ENCODE measurements at regions not wholly inside any gene's neighbourhood (a gene's known extent, or its start where the extent isn't known, plus 50 kb on each side); places are given as distances from the start of the nearest gene placed in this dataset.

- DNase-seq (ENCODE audit: low read depth, low spot score) = no peak
Observed at GRCh38 chr4:162640152-162640551, 476.4 kb upstream of the FSTL5 start.

DNA sequence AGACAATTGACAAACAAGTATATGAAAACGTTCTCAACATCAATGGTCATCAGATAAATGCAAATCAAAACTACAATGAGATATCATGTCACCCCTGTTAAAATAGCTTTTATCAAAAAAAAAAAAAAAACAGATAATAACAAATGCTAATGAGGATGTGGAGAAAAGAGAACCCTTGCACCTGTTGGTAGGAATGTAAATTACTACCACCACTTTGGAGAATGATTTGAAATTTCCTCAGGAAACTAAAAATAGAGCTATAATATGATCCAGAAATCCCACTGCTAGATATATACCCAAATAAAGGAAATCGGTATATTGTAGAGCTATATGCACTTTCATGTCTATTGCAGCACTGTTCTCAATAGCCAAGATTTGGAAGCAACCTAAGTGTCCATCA is 470.6 kb upstream of the FSTL5 start:
- DNase-seq (ENCODE audit: low read depth, low spot score) = no peak

DNA sequence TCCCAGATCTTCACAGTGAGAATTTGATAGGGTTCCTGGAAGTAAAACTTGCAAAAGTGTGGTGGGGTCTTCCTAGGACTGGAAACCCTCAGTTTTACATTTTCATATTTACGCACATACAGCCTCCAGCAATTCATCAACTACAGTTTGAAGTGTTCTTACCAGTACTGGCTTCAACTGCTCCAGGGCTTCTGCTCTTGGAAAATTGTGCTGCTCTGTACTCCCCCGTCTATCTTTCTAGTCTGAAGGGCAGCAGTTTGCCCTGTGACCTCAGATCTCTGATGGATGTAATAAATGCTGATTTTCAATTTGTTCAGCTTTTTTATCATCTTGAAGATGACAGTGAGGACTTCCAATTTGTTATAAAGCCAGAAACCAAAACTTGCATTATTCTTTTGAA is 458.9 kb upstream of the FSTL5 start:
- no peak for DNase-seq (ENCODE audit: low read depth, low spot score)

- DNase-seq (ENCODE audit: low read depth, low spot score) = no peak
Observed at GRCh38 chr4:162610116-162610515, 446.3 kb upstream of the FSTL5 start.

DNA sequence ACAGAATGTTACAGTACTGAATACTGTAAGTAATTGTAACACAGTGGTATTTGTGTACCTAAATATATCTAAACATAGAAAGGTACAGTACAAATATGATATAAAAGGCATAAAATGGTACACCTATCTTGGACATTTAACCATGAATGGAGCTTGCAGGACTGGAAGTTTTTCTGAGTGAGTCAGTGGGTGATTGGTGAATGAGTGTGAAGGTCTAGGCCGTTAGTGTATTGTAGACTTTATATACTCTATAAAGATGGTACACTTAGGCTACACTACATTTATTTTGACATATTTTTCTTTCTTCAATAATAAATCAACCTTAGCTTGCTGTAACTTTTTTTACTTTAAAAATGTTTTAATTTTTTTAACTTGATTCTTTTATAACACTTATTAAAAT is 422.5 kb upstream of the FSTL5 start:
- peak; percentile 1 for DNase-seq (ENCODE audit: low read depth, low spot score)

GRCh38 chr4:162582180-162582579 is 418.4 kb upstream of the FSTL5 start:
- DNase-seq (ENCODE audit: low read depth, low spot score) = no peak

- no peak for DNase-seq (ENCODE audit: low read depth, low spot score)
Observed at GRCh38 chr4:162565730-162566129, 401.9 kb upstream of the FSTL5 start.

DNA sequence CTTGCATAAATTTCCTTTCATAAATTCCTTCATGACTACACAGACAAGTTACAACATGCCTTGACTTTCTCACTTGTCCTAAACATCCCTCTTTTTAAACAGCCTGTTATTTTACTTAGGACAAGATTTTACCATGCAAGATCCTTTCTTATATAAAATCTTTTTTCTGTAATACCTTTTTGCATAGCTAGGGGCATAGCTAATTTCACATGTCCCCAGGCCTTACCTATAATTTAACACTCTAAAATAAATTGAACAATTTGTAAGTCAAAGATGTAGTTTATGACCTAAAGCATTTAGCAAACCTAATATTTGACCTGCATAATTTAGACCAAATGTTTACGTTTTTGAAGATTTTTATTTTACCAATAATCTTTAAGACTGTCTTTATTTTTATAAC is 396.3 kb upstream of the FSTL5 start:
- DNase-seq (ENCODE audit: low read depth, low spot score) = no peak

DNA sequence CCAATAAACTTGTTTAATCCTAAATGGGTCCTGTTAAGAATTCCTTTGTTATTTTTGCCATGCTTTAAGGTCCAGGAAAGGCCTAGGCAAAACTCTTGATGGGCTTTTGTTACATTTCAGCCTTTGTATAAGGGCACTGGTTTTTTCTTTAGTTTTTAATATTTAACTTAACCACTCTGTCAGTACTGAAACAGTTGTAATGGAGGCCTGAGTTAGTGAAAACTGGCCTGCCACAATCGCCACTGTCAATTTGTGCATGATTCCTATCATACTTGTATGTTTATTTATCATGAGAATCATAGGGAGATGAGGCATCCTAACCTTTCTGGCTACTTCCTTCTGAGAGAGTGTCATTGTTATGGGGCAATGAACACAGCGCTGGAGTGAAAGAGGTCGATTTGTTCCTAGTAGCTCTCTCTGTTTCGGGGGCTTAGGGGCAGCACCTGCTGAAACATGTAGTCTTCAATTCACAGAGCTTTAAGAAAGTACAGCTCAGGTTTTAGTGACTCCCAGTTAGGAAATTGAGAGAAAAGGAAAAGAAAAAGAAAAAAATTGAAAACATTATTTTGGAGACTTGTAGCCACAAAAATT is 393.8 kb upstream of the FSTL5 start:
- no peak for DNase-seq (ENCODE audit: low read depth, low spot score)

DNA sequence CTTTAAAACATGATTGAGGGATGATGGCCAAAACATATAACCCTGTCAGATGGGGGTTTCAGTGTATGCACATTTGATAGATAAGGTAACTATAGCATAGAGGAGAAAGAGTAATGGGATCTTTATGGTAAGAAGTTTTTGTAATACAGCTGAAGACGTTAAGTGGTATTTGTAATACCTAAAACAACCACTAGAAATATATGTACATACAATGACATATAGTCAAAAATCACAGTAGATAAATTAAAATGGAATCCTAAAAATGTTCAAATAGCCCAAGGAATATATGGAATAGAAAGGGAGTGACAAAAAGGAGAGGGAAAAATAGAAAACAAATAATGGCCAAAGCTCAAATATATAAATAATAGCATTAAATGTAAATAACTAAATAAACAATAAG is 371.3 kb upstream of the FSTL5 start:
- DNase-seq (ENCODE audit: low read depth, low spot score) = no peak

- peak; percentile 58 for DNase-seq (ENCODE audit: low read depth, low spot score)
Observed at GRCh38 chr4:162523171-162523570, 359.4 kb upstream of the FSTL5 start.

DNA sequence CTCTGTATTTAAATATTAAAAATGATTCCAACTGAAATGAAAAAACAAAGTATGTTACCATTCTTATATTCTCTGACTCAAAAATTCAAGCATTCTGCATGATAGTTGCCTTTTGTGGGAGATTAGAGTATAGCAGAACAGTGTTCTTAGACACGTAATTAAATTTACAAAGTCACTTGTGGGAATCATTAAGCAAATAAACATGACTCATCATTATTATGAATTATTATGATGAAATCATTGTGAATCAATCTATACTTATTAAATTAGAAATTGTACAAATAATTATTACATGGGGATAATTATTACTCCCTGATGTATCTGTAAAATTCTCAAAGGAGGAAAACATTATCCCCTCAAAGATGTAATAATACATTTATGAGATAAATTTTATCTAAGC is 358.9 kb upstream of the FSTL5 start:
- DNase-seq (ENCODE audit: low read depth, low spot score) = no peak

GRCh38 chr4:162510937-162511336 is 347.1 kb upstream of the FSTL5 start:
- DNase-seq (ENCODE audit: low read depth, low spot score) = no peak

DNA sequence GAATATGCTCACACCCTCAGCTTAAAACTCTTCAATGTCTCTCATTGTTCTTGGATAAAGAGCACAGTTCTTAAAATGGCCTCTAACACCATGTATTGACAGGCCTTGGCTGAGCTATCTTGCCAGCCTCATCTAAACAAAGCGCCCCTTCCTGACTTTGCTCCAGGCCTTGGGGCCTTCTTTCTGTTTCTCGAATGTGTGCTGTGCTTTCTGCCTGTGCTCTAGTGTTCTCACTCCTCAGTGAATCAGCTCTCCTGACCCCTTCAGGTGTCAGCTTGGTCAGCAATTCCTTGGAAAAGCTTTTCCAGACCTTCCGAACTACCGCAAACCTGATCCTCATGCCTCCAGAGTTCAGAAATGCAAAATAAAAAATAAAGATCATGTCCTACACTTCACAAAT is 346.3 kb upstream of the FSTL5 start:
- no peak for DNase-seq (ENCODE audit: low read depth, low spot score)

GRCh38 chr4:162509333-162509732 is 345.5 kb upstream of the FSTL5 start:
- DNase-seq (ENCODE audit: low read depth, low spot score) = no peak

DNA sequence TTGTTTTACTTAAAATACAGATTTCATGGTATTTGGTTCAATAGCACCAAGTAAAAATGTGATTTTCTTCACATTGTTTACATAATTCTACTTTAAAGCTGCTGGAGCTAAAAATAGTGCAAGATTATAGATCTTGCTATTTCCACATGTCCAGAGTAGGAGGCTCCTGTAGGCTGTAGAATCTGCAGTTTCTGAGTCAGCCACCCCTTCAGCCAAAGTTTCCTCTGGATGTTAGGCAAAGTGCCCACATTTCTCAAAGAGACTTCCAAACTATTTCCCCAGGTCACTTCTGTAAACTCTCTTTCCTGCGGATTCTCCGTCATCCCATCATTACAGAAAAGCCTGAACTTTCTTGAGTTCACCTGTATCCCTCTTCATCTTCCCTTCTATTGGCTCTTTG is 342.5 kb upstream of the FSTL5 start:
- peak; percentile 61 for DNase-seq (ENCODE audit: low read depth, low spot score)

DNA sequence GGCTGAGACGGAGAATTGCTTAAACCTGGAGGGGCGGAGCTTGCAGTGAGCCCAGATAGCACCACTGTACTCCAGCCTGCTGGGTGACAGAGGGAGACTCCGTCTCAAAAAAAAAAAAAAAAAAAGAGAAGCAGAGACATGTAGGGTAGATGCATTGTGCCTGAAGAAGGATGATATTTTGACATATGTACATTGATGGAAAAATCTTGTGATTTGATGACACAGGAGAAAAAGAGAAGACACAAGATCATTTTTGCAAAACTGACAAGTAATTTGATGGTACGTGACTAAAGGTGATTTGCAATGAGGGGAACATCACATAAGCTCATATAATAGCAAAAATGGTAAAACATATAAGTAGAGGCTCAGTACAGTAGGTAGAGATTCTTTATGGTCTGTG is 340.1 kb upstream of the FSTL5 start:
- DNase-seq (ENCODE audit: low read depth, low spot score) = no peak

- DNase-seq (ENCODE audit: low read depth, low spot score) = no peak
Observed at GRCh38 chr4:162502109-162502508, 338.3 kb upstream of the FSTL5 start.

DNA sequence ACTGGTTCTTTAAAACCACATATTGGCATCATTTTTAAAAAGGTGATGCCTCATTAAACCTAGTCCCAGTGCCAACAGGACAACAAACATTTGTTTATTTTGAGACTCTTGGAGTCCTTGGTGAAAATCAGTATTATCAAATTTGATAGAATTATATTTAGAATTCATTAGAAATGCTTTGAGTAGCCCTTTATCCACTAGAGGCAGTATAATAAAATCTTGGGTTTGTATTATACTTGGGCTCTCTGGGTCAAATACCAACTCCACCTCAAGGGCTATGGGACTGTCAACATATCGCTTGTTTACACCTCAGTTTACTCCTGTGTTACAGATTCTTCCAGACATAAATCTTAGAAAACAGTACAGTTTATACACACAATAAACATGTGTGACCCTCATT is 335.7 kb upstream of the FSTL5 start:
- DNase-seq (ENCODE audit: low read depth, low spot score) = no peak

- DNase-seq (ENCODE audit: low read depth, low spot score) = no peak
Observed at GRCh38 chr4:162498168-162498567, 334.4 kb upstream of the FSTL5 start.

- DNase-seq (ENCODE audit: low read depth, low spot score) = peak; percentile 58
Observed at GRCh38 chr4:162497564-162498167, 333.9 kb upstream of the FSTL5 start.

GRCh38 chr4:162494935-162495334 is 331.1 kb upstream of the FSTL5 start:
- no peak for DNase-seq (ENCODE audit: low read depth, low spot score)

- peak; percentile 53 for DNase-seq (ENCODE audit: low read depth, low spot score)
Observed at GRCh38 chr4:162485486-162485885, 321.7 kb upstream of the FSTL5 start.

DNA sequence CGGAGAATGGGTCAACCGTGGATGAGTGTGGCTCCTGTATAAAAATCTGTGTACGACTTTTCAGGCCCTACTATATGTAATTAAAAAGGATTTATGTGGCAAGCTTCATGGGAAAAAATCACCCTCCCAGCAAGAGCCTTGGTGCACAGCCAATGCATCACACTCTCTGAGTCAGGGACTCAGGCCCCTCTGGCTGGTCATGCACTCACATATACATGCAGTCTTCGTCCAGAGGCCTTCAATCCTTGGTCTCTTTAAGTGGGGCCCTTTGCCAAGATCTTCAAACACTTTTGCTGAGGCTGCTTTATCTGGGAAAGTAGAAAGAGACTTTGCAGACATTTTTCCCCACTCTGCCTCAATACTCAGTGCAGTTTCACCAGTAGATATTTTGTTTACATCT is 311.4 kb upstream of the FSTL5 start:
- peak; percentile 50 for DNase-seq (ENCODE audit: low read depth, low spot score)
